Endothelial cell of umbilical vein (primary cell): ENCODE measurements at regions not wholly inside any gene's neighbourhood (a gene's known extent, or its start where the extent isn't known, plus 50 kb on each side); places are given as distances from the start of the nearest gene placed in this dataset.

Experiments used
- BruUV-seq: library from RNA; stranded (reverse); fragments of 400-500 nt; replicated peaks from 2 replicates; lab custom pipeline; 2021; lab: Mats Ljungman, UMichigan
- CTCF ChIA-PET: fragments of 300-600, 350-600 bp; sonication (Branson Sonifier 250); formaldehyde crosslinking; loops from one replicate; lab custom pipeline; 2021; ENCODE audit warnings: antibody characterized with exemption, inconsistent platforms; lab: Charles Lee
- POLR2A ChIA-PET: fragments of 300-600, 350-600 bp; sonication (Branson Sonifier 250); formaldehyde crosslinking; loops from one replicate; lab custom pipeline; 2021; ENCODE audit warnings: antibody characterized with exemption, inconsistent platforms; lab: Charles Lee
- DNase-seq: peaks from one replicate; pipeline ENCODE4 v3.0.0-alpha.2; 2011; ENCODE audit warnings: low read depth, low spot score
- FAIRE-seq: peaks from 2 replicates; lab custom pipeline; 2011; peaks lifted over from hg19 to GRCh38; lab: Jason Lieb, UNC
- H2AFZ ChIP-seq: 2 replicates; pipeline ENCODE4 v1.6.0; 2012; ENCODE audit warnings: low read depth, low read length, control low read depth, inconsistent platforms
- H3K27ac ChIP-seq: 2 replicates; pipeline ENCODE4 v1.5.1; 2011; ENCODE audit warnings: low read depth, mild to moderate bottlenecking, control low read depth, low read length, moderate library complexity; ENCODE audit not compliant: insufficient read depth
- H3K27me3 ChIP-seq, 2 experiments: 2 replicates each; pipeline versions ENCODE4 v1.6.0 to v1.6.1; 2011; ENCODE audit warnings: low read length in 2 of 2, mixed read lengths in 1 of 2; ENCODE audit not compliant: control insufficient read depth in 2 of 2, insufficient read depth in 2 of 2
- H3K36me3 ChIP-seq, 2 experiments: 2 replicates in 1 of 2; 3 replicates in 1 of 2; pipeline ENCODE4 v1.5.1; 2011; ENCODE audit warnings: low read length in 2 of 2, mild to moderate bottlenecking in 1 of 2, moderate library complexity in 1 of 2; ENCODE audit not compliant: control insufficient read depth in 2 of 2, insufficient read depth in 2 of 2; ENCODE audit errors: extremely low read depth in 1 of 2
- H3K4me1 ChIP-seq: 3 replicates; pipeline ENCODE4 v1.5.1; 2011; ENCODE audit warnings: mild to moderate bottlenecking, low read length; ENCODE audit not compliant: control insufficient read depth, insufficient read depth; ENCODE audit errors: extremely low read depth
- H3K4me2 ChIP-seq: 2 replicates; pipeline ENCODE4 v1.6.1; 2011; ENCODE audit warnings: low read length, control low read depth, mixed read lengths; ENCODE audit not compliant: insufficient read depth
- H3K4me3 ChIP-seq, 3 experiments: fragments of 200-600 bp in 1 of 3; sonication (generic), shearing (Covaris generic) in 1 of 3; replicated peaks in 1 of 3; 2 replicates each; pipeline ENCODE4 v1.5.1; 2011 to 2016; ENCODE audit warnings: control low read depth in 3 of 3, low read length in 3 of 3, mild to moderate bottlenecking in 2 of 3, inconsistent platforms in 1 of 3, low read depth in 1 of 3, moderate library complexity in 1 of 3; ENCODE audit not compliant: insufficient read depth in 1 of 3
- H3K79me2 ChIP-seq: 2 replicates; pipeline ENCODE4 v1.6.0; 2012; ENCODE audit warnings: low read length, inconsistent platforms; ENCODE audit not compliant: control insufficient read depth, insufficient read depth
- H3K9ac ChIP-seq: replicated peaks from 2 replicates; pipeline ENCODE3; 2011; ENCODE audit warnings: low read length, control low read depth; ENCODE audit not compliant: insufficient read depth; ENCODE audit errors: extremely low read depth
- H3K9me1 ChIP-seq: replicated peaks from 3 replicates; pipeline ENCODE4 v1.6.0; 2011; ENCODE audit warnings: mild to moderate bottlenecking, low read length; ENCODE audit not compliant: control insufficient read depth, insufficient read depth; ENCODE audit errors: extremely low read depth
- H3K9me3 ChIP-seq: replicated peaks from 2 replicates; pipeline ENCODE4 v1.5.1; 2012; ENCODE audit warnings: low read length, inconsistent platforms; ENCODE audit not compliant: control insufficient read depth, insufficient read depth
- H4K20me1 ChIP-seq: replicated peaks from 2 replicates; pipeline ENCODE3; 2011; ENCODE audit warnings: mild to moderate bottlenecking, low read length; ENCODE audit not compliant: control insufficient read depth, insufficient read depth; ENCODE audit errors: extremely low read depth
- CTCF ChIP-seq, 2 donors: IDR thresholded peaks; 1 replicate in 1 of 2; 2 replicates in 1 of 2; pipeline ENCODE4 v1.5.1; 2011; ENCODE audit warnings: low read length in 2 of 2, mild to moderate bottlenecking in 2 of 2, moderate library complexity in 2 of 2, control low read depth in 1 of 2, inconsistent platforms in 1 of 2, low read depth in 1 of 2; ENCODE audit not compliant: insufficient read depth in 1 of 2; ENCODE audit errors: extremely low read depth in 1 of 2
- EZH2 ChIP-seq: IDR thresholded peaks from 2 replicates; pipeline ENCODE4 v1.6.1; 2012; ENCODE audit warnings: borderline replicate concordance, low read depth, mild to moderate bottlenecking, moderate library complexity, low read length, inconsistent platforms; ENCODE audit not compliant: severe bottlenecking
- FOS ChIP-seq: IDR thresholded peaks from 2 replicates; pipeline ENCODE4 v1.6.1; 2011; ENCODE audit warnings: mild to moderate bottlenecking, low read length, moderate library complexity, borderline replicate concordance; ENCODE audit not compliant: insufficient read depth
- GATA2 ChIP-seq: IDR thresholded peaks from 2 replicates; pipeline ENCODE4 v1.7.0; 2011; ENCODE audit warnings: low read depth, mild to moderate bottlenecking, moderate library complexity, mixed read lengths, low read length; ENCODE audit not compliant: insufficient read length, insufficient read depth
- JUN ChIP-seq: IDR thresholded peaks from 2 replicates; pipeline ENCODE4 v1.6.1; 2011; ENCODE audit warnings: borderline replicate concordance, low read depth; ENCODE audit not compliant: insufficient read length, insufficient read depth
- MAX ChIP-seq: IDR thresholded peaks from 2 replicates; pipeline ENCODE4 v1.6.1; 2011; ENCODE audit not compliant: insufficient read depth, insufficient read length
- MYC ChIP-seq: IDR thresholded peaks from one replicate; pipeline ENCODE4 v1.6.1; 2011; ENCODE audit warnings: mild to moderate bottlenecking, low read depth, low read length
- POLR2A ChIP-seq: IDR thresholded peaks from 2 replicates; pipeline ENCODE4 v1.6.1; 2012; ENCODE audit warnings: low read depth, mild to moderate bottlenecking, control low read depth, low read length
- POLR2AphosphoS5 ChIP-seq: IDR thresholded peaks from 2 replicates; pipeline ENCODE4 v1.6.1; 2012; ENCODE audit warnings: low read depth, mild to moderate bottlenecking, control low read depth, low read length, moderate library complexity; ENCODE audit not compliant: insufficient read depth
- dilution Hi-C: fragments of 300-500 bp; cut with MboI; formaldehyde crosslinking; loops from one replicate; pipeline ENCODE4 v1.15.0; 2019; ENCODE audit warnings: low sequenced_read_pairs; ENCODE audit not compliant: extremely low pct_ligation_motif_present
- intact Hi-C: fragments of 100-400 bp; cut with micrococcal nuclease; formaldehyde crosslinking; loops from one replicate; pipeline ENCODE4 v1.10.0; 2022

- Histone ChIP-seq H3K27me3 (no peaks in the 10 kb centered on the region), H3K36me3 (no peaks in the 10 kb centered on the region), H3K4me3 (no peak overlapping the region), H3K4me1 (peaks cover 22% of the 10 kb centered on the region), H3K27ac (no peak overlapping the region), H3K9ac (no peak overlapping the region), H2AFZ (no peak overlapping the region), H4K20me1 (no peaks in the 10 kb centered on the region), H3K9me1 (no peaks in the 10 kb centered on the region), H3K4me2 (no peak overlapping the region), H3K9me3 (no peaks in the 10 kb centered on the region), H3K79me2 (peaks cover 2% of the 10 kb centered on the region)
- no TSS peak for BruUV-seq
- CTCF ChIA-PET: interaction anchor here (1.7 kb wide), 1 partner anchor 16 kb away, joined by 3 read pairs; no protein-coding TSS in a partner anchor
- intact Hi-C loops: loop anchor here (5.0 kb wide), 1 partner anchor 89 kb away; the partner anchor contains the start of gene PIK3CG
- FAIRE-seq: no peak
- TF ChIP-seq MAX (no peak), FOS (no peak), POLR2AphosphoS5 (no peak), CTCF (IDR thresholded peaks at IDR 0.05; ENCODE audit: extremely low read depth in 1 of 2, insufficient read depth in 1 of 2, low read depth in 1 of 2, low read length in 2 of 2) (no peak), JUN (no peak), POLR2A (no peak), EZH2 (no peak), MYC (no peak), GATA2 (no peak)
- dilution Hi-C loops: no loop called here
- POLR2A ChIA-PET: no interaction called here
- no peak for DNase-seq
Observed at GRCh38 chr7:106778656-106779250, 86.3 kb upstream of the PIK3CG start.
